Calu3 (cell line): ENCODE measurements at regions not wholly inside any gene's neighbourhood (a gene's known extent, or its start where the extent isn't known, plus 50 kb on each side); places are given as distances from the start of the nearest gene placed in this dataset.
"Not testable (repeated sequence)": the region's sequence is repeated elsewhere in the genome, so short reads cannot be mapped to it uniquely, and the experiment has no call there.

Experiments
- BruUV-seq: library from RNA; stranded (reverse); fragments of 400-500 nt; replicated peaks from 2 replicates; lab custom pipeline; 2021; lab: Mats Ljungman, UMichigan
- CTCF ChIA-PET: fragments of 300-600 bp; sonication (Branson Sonifier 250); formaldehyde crosslinking; loops from one replicate; lab custom pipeline; 2022; ENCODE audit warnings: antibody characterized with exemption; lab: Charles Lee
- DNase-seq: peaks from one replicate; pipeline ENCODE4 v3.0.0; 2022
- H3K27ac Mint-ChIP-seq: one replicate; pipeline ENCODE4 v1.8.0; 2022; ENCODE audit warnings: mixed read lengths; ENCODE audit not compliant: unreplicated experiment
- H3K27me3 Mint-ChIP-seq: one replicate; pipeline ENCODE4 v1.8.0; 2022; ENCODE audit warnings: mixed read lengths; ENCODE audit not compliant: unreplicated experiment
- H3K36me3 Mint-ChIP-seq: one replicate; pipeline ENCODE4 v1.8.0; 2022; ENCODE audit warnings: mild to moderate bottlenecking, moderate library complexity, mixed read lengths; ENCODE audit not compliant: insufficient read depth, unreplicated experiment
- H3K4me1 Mint-ChIP-seq: one replicate; pipeline ENCODE4 v1.8.0; 2022; ENCODE audit warnings: mild to moderate bottlenecking, low read depth, mixed read lengths; ENCODE audit not compliant: unreplicated experiment
- H3K4me3 Mint-ChIP-seq: one replicate; pipeline ENCODE4 v1.8.0; 2022; ENCODE audit warnings: mild to moderate bottlenecking, low read depth, moderate library complexity, mixed read lengths; ENCODE audit not compliant: unreplicated experiment
- H3K9me3 Mint-ChIP-seq: one replicate; pipeline ENCODE4 v1.8.0; 2022; ENCODE audit warnings: low read depth, mixed read lengths; ENCODE audit not compliant: unreplicated experiment
- CTCF ChIP-seq: fragments of 200-600 bp; IDR thresholded peaks from one replicate; pipeline ENCODE4 v1.8.0; 2022; ENCODE audit warnings: antibody characterized with exemption; ENCODE audit not compliant: unreplicated experiment
- intact Hi-C: fragments of 100-400 bp; cut with micrococcal nuclease; formaldehyde crosslinking; loops from one replicate; pipeline ENCODE4 v1.10.0; 2022; ENCODE audit not compliant: unreplicated experiment

- no peaks in the 10 kb centered on the region for H3K36me3 Mint-ChIP-seq
- H3K4me3 Mint-ChIP-seq, result no peak overlapping the region
- no peaks in the 10 kb centered on the region for H3K9me3 Mint-ChIP-seq
- CTCF ChIA-PET, result no interaction called here
- DNase-seq, result no peak
- peaks cover 34% of the 10 kb centered on the region for H3K27me3 Mint-ChIP-seq
- no TSS peak for BruUV-seq
- intact Hi-C loops, result loop anchor here (10.0 kb wide), 1 partner anchor 76 kb away; no protein-coding TSS in a partner anchor
- TF ChIP-seq CTCF, result no peak
- no peak overlapping the region for H3K27ac Mint-ChIP-seq
- no peaks in the 10 kb centered on the region for H3K4me1 Mint-ChIP-seq
Measured at GRCh38 chr21:31788581-31788980, 56.7 kb upstream of the SCAF4 start.

- peaks cover 25% of the 10 kb centered on the region for H3K27me3 Mint-ChIP-seq
- H3K4me3 Mint-ChIP-seq, H3K9me3 Mint-ChIP-seq, H3K27ac Mint-ChIP-seq, CTCF ChIA-PET, H3K4me1 Mint-ChIP-seq, DNase-seq, H3K36me3 Mint-ChIP-seq, BruUV-seq: not testable (repeated sequence)
- intact Hi-C loops, result loop anchor here (10.0 kb wide), 1 partner anchor 77 kb away; no protein-coding TSS in a partner anchor
Measured at GRCh38 chr21:31787691-31788090, 55.8 kb upstream of the SCAF4 start.

GRCh38 chr21:31786164-31786920, 54.4 kb upstream of the SCAF4 start:
- BruUV-seq, result no TSS peak
- H3K9me3 Mint-ChIP-seq, result no peaks in the 10 kb centered on the region
- no peak overlapping the region for H3K27ac Mint-ChIP-seq
- TF ChIP-seq CTCF, result no peak
- CTCF ChIA-PET, result interaction anchor here (1.1 to 1.2 kb wide), 2 partner anchors 80 to 472 kb away, joined by 3 read pairs; no protein-coding TSS in a partner anchor
- intact Hi-C loops, result loop anchor here (1.0 to 10.0 kb wide), 2 partner anchors 78 to 472 kb away; no protein-coding TSS in a partner anchor
- H3K36me3 Mint-ChIP-seq, result no peaks in the 10 kb centered on the region
- H3K27me3 Mint-ChIP-seq, result peaks cover 25% of the 10 kb centered on the region
- no peak for DNase-seq
- H3K4me3 Mint-ChIP-seq, result no peak overlapping the region
- H3K4me1 Mint-ChIP-seq, result peaks cover 10% of the 10 kb centered on the region

- DNase-seq, result peak; percentile 60
- H3K9me3 Mint-ChIP-seq, H3K27ac Mint-ChIP-seq, BruUV-seq, H3K4me3 Mint-ChIP-seq, H3K36me3 Mint-ChIP-seq: not testable (repeated sequence)
- H3K27me3 Mint-ChIP-seq, result peaks cover 18% of the 10 kb centered on the region
- peaks cover 11% of the 10 kb centered on the region for H3K4me1 Mint-ChIP-seq
- intact Hi-C loops, result loop anchor here (1.0 to 10.0 kb wide), 2 partner anchors 79 to 473 kb away; no protein-coding TSS in a partner anchor
- CTCF ChIA-PET, result interaction anchor here (1.1 to 1.2 kb wide), 2 partner anchors 80 to 472 kb away, joined by 3 read pairs; no protein-coding TSS in a partner anchor
- peak; percentile 13 for TF ChIP-seq CTCF
Measured at GRCh38 chr21:31785237-31786163, 53.6 kb upstream of the SCAF4 start.
